NCI-H2029 treated with DMSO at 0.1 percent for 48 hours (cell line): ENCODE measurements at regions not wholly inside any gene's neighbourhood (a gene's known extent, or its start where the extent isn't known, plus 50 kb on each side); places are given as distances from the start of the nearest gene placed in this dataset.
"Not testable (repeated sequence)": the region's sequence is repeated elsewhere in the genome, so short reads cannot be mapped to it uniquely, and the experiment has no call there.

Source experiments
- DNase-seq: peaks from one replicate; lab custom pipeline; 2025; lab: John Stamatoyannopoulos, UW

DNA sequence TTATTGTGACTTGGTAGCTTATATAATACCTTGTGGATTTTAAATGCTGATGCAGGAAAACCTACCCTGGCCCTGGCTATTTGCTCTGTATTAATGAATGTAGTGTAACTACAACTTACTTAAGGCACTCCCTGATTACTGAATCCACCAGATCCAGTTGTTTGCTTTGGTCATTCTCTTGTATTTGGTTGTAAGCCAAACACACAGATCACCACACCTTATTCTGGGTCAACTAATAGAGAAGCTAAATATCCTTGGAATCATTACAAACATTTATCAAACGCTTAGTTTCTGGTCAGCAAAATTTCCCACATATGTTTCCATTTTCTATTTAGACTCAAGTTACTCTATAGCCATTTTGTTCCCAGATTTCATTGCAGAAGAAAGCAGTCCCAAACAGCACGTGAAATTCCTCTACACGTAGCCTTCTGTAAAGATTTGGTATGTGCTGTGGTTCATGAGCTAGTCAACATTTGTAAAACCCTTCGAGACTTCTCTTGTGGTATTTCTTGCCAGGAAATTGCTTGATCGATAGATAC is 322.6 kb downstream of the MEX3B start:
- no peak for DNase-seq

DNA sequence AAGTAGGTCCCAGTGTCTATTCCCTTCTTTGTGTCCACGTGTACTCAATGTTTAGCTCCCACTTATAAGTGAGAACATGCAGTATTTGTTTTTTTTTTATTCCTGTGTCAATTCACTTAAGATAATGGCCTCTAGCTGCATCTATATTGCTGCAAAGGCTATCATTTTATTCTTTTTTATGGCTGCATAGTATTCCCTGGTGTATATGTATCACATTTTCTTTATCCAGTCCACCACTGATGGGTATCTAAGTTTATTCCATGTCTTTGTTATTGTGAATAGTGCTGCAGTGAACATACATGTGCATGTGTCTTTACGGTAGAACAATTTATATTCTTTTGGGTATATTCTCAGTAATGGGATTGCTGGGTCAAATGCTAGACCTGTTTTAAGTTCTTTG is 329.4 kb downstream of the MEX3B start:
- DNase-seq = not testable (repeated sequence)

DNA sequence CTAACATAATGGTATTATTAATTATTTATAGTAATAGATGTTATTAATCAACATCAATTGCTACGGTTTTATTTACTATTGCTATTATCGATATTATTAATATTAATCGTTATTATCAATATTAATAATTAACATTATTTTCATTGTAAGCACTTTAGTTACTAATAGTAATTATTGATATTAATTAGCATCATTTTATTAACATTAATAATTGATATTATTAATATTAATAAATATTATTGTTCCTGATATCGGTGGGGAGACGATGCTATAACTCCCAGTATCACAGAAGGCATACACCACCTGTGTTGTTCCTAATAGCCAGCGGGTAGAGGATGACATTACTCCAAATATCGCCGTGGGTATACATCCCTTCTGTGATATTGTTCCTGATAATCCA is 335.5 kb downstream of the MEX3B start:
- no peak for DNase-seq

DNA sequence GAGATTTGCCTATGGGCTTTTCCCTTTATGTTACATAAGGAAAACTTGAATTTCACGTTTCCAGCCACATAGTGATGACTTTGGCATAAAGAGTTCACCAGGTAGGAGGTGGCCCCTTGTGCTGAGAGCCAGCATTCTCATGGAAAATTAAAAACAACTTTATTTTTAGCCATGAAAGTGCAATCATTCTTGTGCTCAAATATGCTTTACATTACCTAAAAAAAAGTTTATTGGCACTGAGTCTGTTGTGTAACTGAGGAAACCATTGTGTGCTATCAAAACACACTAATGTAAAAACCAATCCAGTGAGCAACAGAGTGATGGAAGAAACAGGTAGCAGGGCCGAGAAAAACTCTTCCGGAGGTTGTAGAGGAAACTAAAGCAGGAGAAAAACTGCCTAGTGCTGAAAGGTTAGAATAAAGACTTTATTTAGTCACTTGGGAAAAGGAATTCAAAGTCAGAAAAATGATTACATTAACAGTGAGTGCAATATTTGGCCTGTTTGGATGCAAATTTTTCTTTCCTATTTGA is 332.9 kb upstream of the TMC3 start:
- not testable (repeated sequence) for DNase-seq

DNA sequence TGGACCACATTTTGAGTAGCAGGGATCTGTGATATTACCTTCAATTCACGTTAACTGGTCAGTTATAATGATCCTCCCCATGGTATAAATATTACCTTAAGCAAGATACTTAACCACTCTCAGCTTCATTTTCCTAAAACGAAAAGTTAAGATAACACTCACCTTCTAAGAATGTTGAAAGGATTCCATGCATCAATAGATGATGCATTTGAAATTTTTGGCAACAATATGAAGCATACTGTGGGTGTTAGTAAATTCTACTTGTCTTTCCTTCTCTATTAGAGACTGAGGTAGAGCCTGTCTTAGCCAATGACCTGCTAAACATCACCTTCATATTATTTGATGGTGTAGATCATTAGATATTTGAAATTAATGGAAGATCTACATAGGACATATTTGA is 331.7 kb upstream of the TMC3 start:
- DNase-seq = not testable (repeated sequence)

DNA sequence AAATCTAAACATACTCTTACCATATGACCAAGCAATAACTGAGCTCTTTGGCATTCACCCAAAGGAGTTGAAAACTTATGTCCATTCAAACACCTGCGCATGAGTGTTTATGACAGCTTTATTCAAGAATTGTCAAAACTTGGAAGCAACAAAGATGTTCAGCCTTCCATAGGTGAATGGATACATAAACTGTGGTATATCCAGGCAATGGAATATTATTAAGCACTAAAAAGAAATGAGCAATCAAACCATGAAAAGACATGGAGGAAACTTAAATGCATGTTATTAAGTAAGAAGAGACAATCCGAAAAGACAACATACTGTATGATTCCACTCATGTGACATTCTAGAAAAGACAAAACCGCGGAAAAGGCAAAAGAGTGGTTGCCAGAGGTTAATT is 312.0 kb upstream of the TMC3 start:
- no peak for DNase-seq

DNA sequence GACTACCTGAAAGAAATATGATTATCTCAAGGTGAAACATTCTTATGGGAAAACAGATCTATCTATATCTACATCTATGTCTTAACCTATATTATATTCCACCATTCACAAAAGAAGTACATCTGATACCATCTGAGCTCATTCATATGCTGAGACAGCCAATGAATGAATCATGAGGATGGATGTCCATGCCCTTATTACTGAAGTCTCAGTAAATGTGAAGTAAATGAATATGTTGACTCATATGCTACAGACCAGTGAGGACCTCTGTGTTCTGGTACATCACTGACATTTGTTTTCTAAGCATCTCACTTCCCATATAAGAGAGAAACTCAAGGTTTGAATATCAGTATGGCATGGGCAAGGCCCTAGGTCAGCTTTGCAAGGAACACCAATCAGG is 311.2 kb upstream of the TMC3 start:
- no peak for DNase-seq

DNA sequence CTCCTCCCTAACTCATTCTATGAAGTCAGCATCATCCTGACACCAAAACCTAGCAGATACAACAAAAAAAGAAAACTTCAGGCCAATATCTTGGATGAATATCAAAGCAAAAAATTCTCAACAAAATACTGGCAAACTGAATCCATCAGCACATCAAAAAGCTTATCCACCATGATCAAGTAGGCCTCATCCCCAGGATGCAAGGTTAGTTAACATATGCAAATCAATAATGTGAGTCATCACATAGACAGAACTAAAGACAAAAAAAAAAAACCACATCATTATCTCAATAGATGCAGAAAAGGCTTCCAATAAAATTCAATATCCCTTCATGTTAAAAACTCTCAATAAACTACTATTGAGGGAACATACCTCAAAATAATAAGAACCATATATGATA is 306.8 kb upstream of the TMC3 start:
- DNase-seq = no peak

DNA sequence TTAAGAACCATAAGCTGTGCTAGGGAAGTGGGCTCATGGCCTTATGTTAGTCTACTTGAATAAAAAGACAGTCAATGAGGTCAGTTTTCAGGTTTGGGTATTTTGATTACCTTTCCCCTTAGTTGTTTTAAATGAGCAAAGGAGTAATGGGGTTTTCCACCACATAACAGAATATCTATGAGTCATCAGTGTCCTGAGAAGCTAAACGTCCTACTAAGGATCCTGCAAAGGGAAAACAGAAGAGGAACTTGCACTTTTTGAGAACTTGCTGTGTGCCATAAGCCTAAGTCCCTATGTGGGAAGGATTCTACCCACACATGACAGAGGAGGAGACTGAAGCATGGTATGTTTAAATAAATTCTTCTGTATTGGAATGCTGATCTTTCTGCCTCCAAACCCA is 292.8 kb upstream of the TMC3 start:
- no peak for DNase-seq

DNA sequence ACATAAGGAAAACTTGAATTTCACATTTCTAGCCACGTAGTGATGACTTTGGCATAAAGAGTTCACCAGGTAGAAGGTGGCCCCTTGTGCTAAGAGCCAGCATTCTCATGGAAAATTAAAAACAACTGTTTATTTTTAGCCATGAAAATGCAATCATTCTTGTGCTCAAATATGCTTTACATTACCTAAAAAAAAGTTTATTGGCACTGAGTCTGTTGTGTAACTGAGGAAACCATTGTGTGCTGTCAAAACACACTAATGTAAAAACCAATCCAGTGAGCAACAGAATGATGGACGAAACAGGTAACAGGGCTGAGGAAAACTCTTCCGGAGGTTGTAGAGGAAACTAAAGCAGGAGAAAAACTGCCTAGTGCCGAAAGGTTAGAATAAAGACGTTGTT is 287.0 kb upstream of the TMC3 start:
- no peak for DNase-seq

DNA sequence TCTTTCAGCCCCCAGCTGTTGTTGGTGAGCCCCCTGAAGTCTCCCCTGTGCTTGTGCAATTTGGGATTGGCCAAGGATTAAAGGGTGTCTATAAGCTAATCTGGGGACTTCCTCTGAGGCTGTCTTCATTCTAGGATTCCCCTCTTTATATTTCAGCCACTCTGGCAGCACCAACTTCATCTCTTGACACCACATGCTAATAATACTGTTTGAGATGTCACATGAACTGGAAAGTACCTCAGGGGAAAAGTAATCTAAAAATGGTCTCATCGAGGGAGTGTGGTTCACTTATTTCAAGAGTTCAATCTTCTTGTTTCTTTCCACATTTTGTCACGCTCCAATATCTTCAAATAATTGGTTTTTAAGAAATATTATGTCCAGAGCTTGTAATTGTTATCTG is 279.2 kb upstream of the TMC3 start:
- DNase-seq = no peak

DNA sequence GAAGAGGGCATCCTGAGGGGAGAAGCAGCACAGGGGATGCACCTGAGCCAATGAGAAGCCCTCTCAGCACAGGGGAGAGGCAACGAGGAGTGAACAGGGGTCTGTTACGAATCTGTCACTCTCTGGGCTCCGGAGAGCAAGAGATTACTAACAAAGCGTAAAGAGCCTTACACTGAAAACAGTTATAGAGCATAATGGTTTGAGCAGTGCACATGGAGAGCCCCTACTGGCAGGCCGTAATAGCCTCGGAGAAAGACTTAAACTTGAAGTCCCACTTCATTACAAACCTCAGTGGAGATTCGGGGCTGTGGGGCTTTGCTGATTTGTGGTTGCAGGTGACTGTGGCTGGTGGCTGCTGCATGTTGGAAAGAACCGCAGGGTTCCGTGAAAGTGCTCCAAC is 271.5 kb upstream of the TMC3 start:
- DNase-seq = no peak

DNA sequence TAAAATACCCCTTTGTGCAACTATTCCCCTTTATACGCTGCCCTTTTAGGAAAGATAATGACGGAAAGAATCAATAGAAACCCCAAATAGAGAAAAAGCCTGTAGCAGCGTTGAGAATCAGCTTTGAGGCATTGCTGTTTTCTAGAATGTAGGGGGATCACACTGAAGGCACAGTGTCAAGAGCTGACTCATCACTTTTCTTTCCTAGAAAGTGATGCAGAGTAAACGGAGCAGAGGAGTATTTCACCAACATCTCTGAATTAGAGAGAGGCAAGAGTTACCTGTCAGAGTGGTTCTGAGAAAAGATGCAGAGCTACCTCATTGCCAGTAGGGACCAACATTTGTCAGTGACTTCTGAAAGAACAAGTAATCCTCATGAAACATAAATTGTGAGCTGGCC is 269.8 kb upstream of the TMC3 start:
- no peak for DNase-seq

DNA sequence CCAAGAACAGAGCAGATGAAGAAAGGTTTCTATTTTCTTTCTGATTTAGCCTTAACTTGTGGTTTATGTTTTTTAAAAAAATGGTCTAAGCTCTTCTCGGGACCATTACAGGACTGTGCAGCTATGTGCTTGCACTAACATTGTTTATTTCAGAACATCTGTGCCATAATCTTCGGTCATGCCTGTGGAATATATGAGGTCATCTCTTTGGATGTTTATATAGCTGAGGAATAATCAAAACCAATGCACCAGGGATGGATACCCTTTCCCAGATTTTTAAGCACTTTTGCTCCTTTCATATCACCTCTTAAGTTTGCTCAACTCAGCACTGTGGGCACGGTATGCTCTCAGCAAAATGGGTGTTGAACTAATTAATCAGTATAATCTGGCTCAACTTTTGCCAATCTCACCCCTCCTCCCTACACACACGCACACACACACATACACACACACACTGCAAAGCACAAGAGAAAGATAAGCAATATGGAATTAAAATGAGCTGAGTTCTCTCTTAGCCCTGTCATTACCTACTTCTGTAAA is 268.5 kb upstream of the TMC3 start:
- no peak for DNase-seq

DNA sequence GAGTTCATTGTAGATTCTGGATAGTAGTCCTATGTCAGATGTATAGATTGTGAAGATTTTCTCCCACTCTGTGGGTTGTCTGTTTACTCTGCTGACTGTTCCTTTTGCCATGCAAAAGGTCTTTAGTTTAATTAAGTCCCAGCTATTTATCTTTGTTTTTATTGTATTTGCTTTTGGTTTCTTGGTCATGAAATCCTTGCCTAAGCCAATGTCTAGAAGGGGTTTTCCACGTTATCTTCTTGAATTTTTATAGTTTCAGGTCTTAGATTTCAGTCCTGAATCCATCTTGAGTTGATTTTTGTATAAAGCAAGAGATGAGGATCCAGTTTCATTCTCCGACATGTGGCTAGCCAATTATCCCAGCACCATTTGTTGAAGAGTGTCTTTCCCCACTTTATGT is 262.1 kb upstream of the TMC3 start:
- DNase-seq = not testable (repeated sequence)

DNA sequence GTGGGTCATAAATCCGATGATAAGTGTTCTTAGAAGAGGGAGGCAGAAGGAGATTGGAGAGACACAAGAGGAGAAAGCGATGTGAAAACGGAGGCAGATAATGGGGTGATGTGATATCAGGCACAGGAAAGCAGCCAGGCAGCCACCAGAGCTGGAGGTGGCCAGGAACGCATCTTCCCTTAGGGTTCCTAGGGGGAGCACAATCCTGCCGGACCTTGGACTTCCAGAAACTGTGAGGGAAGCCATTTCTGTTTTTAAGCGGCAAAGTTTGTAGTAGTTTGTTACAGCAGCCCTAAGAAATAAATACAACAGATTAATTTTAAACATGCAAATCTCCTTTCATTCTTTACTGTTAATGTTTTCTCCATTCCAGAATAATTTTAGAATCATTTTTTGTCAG is 259.9 kb upstream of the TMC3 start:
- DNase-seq = no peak

DNA sequence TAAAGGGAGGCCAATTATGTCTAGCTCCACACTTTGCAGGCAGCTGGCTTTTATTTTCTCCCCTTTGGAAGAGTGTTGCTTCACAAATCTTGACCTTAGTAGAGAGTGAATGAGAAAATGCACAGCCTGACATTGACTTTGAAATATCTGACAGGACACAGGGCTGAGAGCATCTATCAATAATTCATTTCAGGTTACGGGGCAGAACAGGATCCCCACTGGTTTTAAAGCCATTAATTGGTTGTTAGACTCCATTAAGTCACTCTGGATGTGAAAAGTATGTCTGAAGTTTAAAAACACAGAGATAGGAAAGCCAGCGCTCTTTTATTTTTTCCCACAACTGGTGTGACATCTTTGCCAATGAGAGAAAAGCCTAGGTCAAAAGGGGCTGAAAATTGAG is 251.9 kb upstream of the TMC3 start:
- DNase-seq = no peak

DNA sequence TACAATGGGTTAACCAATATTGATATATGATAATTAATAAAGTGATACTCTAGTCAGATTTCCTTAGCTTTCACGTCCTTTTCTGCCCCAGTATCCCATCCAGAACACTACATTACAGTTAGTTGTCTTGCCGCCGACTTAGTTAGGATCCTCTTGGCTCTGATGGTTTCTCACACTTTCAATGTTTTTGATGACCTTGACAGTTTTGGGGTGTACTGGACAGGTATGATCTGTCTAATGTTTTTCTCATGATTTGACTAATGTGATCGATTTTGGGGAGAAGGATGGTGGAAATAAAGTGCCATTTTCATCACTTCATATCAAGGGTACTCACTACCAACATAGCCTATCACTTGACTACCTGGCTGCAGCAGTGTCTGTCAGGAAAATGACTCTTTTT is 245.0 kb upstream of the TMC3 start:
- no peak for DNase-seq

DNA sequence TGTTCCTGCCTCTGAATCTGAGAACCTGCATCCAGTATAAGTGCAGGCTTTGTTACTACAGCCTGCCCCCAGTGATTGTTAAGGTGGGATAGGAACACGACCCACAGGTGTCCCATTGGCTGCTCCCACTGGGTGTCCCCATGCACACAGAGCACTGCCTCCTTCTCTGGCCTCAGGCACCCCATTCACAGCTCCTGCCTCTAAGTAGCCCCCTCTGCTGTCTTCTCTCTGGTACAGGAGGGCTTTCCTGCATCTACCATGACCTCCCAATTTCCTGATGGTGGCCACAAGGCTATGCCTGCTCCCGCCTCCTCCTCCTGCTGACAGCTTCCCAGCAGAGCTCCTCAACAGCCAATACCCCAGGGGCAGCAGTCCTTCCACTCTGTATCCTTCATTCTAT is 238.6 kb upstream of the TMC3 start:
- DNase-seq = no peak

DNA sequence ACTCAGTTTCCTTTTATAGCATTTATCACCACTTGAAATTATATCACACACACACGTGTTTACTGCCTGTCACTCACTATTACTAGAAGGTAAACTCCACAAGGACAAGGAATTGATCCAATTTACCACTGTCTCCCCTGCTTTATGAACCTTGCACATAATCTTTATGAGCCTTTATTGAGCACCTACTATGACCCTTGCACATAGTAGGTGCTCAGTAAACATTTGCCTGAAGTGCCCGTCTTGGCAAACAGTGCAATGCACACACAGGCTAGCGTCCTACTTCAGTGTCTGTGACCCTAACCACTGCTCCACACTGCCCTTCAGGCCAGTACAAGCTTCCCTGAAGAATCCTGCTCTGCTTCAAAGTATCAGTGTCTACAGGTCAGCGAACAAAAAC is 237.7 kb upstream of the TMC3 start:
- DNase-seq = no peak

DNA sequence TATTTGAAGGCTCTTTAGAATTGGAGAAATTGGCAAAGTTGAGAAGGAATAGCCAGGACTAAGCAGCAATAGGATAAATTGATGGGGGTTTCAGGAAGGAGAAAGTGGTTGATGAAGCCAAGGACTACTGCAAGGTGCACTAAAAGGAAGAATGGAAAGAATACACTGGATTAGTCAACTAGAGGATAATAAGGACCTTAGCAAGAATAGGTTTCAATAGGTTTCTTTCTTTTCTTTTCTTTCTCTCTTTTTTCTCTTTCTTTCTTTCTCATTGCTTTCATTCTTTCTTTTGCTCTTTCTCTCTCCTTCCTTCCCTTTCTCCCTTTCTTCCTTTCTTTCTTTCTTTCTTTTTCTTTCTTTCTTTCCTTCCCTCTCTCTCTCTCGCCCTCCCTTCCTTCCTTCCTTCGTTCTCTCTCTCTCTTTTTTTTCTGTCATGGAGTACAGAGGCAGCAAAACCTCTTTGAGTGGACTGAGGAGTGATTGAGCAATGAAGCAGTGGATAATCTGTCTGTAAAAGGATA is 234.4 kb upstream of the TMC3 start:
- no peak for DNase-seq

DNA sequence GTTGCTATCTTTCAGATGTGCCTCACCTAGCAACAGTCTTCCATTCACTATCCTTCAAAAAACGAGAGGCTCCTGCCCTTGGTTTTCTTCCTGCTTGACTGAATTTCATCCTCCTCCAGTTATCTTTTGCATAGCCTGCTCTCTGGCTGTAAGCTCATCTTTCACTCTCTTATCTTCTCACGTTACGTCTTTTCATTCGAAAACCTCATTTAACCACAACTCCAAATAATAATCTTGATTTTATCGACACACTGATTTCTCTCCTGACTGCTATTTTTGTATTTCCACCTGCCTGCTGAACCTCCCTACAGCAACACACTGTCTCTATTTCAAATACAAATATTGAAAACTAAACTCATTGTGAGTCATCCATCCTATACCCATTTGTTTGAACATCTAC is 230.7 kb upstream of the TMC3 start:
- DNase-seq = no peak

DNA sequence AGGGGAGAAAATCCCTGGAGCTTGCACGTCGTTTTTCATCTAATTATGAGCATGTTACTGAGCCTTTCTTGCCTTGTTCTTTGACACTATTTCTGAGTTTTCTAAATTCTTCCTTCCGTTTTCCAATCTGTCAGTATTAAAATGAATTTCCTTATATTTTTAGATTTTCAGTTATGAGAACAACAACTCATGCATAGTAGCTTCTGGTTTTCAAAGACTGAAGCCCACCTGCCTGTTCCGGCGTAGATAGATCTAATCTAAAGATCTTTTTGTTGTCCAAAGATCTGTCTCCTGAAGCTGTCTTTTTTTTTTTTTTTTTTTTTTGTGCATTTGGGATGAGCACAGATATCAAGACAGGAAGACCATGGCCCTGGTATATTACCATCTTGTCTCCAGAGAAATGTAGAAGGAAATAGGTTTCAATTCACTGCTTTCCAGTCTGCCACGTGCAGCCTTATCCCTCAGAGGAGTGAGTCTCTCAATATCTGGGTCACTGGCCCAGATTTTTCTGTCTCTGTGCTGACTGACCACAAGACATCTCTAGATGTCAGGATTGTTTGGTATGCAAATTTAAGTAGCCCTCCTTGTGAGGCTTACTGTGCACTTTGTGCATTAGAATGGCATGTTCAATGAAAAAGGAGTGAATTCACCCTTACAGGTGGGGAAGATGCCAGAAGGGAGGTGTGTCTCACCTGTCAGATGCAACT is 222.3 kb upstream of the TMC3 start:
- DNase-seq = no peak

DNA sequence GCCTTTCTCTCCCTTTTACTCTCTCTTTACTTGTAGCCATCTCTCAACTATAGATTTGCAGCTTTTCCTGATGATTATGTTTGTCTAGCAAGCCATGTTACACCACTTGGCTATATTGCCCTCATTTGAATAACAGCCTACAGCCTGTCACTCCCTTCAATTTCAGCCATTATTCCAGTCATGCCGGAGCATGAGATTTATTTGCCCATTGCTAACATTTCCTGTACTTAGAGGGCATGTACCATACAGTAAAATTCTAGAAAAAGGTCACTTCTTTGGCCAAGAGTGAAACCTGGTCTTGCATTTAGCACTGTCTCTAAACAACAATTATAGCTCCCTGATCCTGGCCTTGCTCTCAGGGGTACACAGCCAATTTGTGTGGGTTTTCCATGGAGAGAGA is 221.7 kb upstream of the TMC3 start:
- no peak for DNase-seq
